T-helper 1 cell treated with Interleukin-12 subunit alpha and Interleukin-12 subunit beta and Interleukin-4 antibody, amounts not matched to agents 30 μg/mL and 1 μg/mL, for 36 hours (primary cell): ENCODE measurements at regions not wholly inside any gene's neighbourhood (a gene's known extent, or its start where the extent isn't known, plus 50 kb on each side); places are given as distances from the start of the nearest gene placed in this dataset.
"Not testable (repeated sequence)": the region's sequence is repeated elsewhere in the genome, so short reads cannot be mapped to it uniquely, and the experiment has no call there.

Experiments used
- H3K27ac Mint-ChIP-seq: one replicate; pipeline ENCODE4 v1.8.0; 2021; ENCODE audit warnings: mild to moderate bottlenecking, mixed read lengths
- H3K27me3 Mint-ChIP-seq: one replicate; pipeline ENCODE4 v1.8.0; 2021; ENCODE audit warnings: low read depth, mixed read lengths
- H3K36me3 Mint-ChIP-seq: one replicate; pipeline ENCODE4 v1.8.0; 2021; ENCODE audit warnings: low read depth, mixed read lengths
- H3K4me1 Mint-ChIP-seq: one replicate; pipeline ENCODE4 v1.8.0; 2021; ENCODE audit warnings: low read depth, mixed read lengths
- H3K4me3 Mint-ChIP-seq: one replicate; pipeline ENCODE4 v1.8.0; 2021; ENCODE audit warnings: mild to moderate bottlenecking, moderate library complexity, mixed read lengths
- H3K9me3 Mint-ChIP-seq: one replicate; pipeline ENCODE4 v1.8.0; 2021; ENCODE audit warnings: mixed read lengths

DNA sequence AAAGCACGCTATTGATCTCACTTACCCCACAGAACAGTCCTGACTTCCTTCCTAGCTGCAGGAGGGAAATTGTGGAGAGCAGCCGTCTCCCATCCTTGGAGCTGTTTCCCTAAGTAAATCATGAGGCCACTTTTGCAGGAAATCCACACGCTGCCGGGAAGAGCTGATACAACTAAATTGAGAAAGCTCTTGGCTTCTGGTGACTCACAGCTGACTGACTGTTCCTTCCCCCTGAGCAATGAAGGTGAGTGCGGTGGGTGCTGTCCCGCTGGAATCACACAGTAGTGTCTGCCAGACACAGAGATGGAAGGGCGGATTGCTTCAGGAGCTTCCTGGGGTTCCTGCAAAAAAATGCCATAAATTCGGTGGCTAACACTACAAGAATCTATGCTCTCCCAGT lies 268.9 kb downstream of the ASMT start:
- Mint-ChIP-seq H3K4me3 (no peak overlapping the region), H3K4me1 (no peaks in the 10 kb centered on the region), H3K36me3 (no peaks in the 10 kb centered on the region), H3K9me3 (peaks cover 10% of the 10 kb centered on the region), H3K27me3 (no peaks in the 10 kb centered on the region), H3K27ac (no peak overlapping the region)

DNA sequence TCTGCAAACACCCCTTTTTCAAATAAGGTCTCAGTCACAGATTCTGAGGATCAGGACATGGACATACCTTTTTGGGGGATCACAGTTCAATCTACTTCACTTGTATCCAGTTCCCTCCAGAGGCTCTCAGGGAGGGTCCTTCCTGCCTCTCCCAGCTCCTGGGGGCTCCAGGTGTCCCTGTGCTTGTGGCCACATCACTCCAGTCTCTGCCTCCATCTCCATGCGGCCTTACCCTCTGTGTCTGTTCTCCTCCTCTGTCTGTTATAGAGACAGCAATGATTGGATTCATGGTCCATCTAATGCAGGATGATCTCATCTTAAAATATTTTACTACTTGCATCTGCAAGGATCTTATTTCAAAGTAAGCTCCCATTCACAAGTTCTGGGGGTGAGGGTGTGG lies 269.6 kb downstream of the ASMT start:
- H3K4me1 Mint-ChIP-seq = no peaks in the 10 kb centered on the region
- no peak overlapping the region for H3K27ac Mint-ChIP-seq
- H3K9me3 Mint-ChIP-seq = peaks cover 10% of the 10 kb centered on the region
- no peaks in the 10 kb centered on the region for H3K36me3 Mint-ChIP-seq
- no peaks in the 10 kb centered on the region for H3K27me3 Mint-ChIP-seq
- no peak overlapping the region for H3K4me3 Mint-ChIP-seq

DNA sequence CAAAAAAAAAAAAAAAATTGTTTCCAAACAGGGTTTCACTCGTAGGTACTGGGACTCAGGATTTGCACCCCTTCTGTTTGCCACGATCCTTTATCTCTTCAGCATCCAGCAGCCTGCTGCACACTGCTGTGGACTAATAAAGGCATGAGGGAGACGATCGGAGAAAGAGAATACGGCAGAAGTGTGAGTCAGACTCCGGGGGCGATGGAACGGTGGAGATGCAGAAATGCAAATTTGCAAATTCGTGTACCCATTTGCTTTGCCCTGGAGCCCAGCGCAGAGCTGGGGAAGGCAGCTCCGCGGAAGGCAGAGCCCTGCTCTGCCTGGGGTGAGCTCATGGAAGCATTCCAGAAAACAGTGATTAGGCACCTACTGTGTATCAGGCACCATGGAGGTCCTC lies 270.3 kb downstream of the ASMT start:
- Mint-ChIP-seq H3K27me3 (no peaks in the 10 kb centered on the region), H3K9me3 (peaks cover 9% of the 10 kb centered on the region), H3K4me1 (no peaks in the 10 kb centered on the region), H3K27ac (no peak overlapping the region), H3K4me3 (no peak overlapping the region), H3K36me3 (no peaks in the 10 kb centered on the region)

DNA sequence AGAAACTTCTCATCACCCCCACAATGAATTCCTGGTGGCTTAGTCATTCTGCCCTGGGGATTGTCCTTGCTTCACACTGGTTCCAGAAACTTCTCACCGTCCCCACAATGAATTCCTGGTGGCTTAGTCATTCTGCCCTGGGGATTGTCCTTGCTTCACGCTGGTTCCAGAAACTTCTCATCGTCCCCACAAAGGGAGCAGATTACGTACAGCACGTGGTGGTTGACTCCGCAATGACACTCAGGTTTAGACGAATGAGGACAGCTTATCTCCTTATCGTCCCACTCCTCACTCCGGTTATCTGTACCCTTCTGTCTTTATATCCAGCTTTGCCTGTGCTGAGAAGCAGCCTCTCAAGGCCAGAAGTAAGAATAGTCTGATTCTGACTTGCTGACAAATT lies 273.4 kb downstream of the ASMT start:
- H3K9me3 Mint-ChIP-seq = peaks cover 11% of the 10 kb centered on the region
- H3K27me3 Mint-ChIP-seq, H3K27ac Mint-ChIP-seq, H3K36me3 Mint-ChIP-seq, H3K4me1 Mint-ChIP-seq, H3K4me3 Mint-ChIP-seq: not testable (repeated sequence)

DNA sequence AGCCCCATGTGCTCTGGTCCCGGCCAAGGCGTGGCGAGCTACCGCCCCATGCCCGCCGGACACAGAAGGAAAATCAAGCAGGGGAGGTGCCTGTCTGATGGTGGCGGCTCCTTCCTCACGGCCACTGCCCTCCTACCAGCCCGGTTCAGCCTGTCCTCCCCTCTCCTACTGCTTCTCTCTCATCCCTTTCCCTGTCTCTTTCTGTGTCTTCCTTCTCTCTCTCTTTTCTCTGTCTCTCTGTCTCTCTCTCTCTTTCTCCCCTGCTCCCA lies 279.1 kb downstream of the ASMT start:
- peaks cover 11% of the 10 kb centered on the region for H3K9me3 Mint-ChIP-seq
- no peaks in the 10 kb centered on the region for H3K36me3 Mint-ChIP-seq
- H3K27me3 Mint-ChIP-seq = no peaks in the 10 kb centered on the region
- no peak overlapping the region for H3K27ac Mint-ChIP-seq
- H3K4me3 Mint-ChIP-seq = no peak overlapping the region
- H3K4me1 Mint-ChIP-seq = no peaks in the 10 kb centered on the region

DNA sequence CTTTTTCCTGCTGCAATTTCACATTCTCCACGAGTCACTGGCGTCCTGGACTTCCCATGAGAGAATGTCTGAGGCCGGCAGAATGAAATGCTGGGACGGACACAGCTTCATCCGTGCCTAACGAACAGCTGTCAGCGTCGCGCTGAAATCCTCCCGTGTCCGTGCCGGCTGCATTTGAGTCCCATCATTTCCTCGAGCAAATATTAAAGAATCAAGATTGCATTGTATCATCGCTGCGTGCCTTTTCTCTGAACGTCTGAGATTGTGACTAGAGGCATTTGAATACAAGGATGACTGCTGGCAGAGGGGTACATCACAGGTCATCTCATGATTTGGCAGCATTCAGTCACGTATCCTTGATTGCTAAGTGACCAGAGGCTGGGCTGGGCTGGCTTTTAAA lies 279.9 kb downstream of the ASMT start:
- no peaks in the 10 kb centered on the region for H3K4me1 Mint-ChIP-seq
- H3K27ac Mint-ChIP-seq = no peak overlapping the region
- peaks cover 11% of the 10 kb centered on the region for H3K9me3 Mint-ChIP-seq
- H3K27me3 Mint-ChIP-seq = no peaks in the 10 kb centered on the region
- no peak overlapping the region for H3K4me3 Mint-ChIP-seq
- H3K36me3 Mint-ChIP-seq = no peaks in the 10 kb centered on the region

DNA sequence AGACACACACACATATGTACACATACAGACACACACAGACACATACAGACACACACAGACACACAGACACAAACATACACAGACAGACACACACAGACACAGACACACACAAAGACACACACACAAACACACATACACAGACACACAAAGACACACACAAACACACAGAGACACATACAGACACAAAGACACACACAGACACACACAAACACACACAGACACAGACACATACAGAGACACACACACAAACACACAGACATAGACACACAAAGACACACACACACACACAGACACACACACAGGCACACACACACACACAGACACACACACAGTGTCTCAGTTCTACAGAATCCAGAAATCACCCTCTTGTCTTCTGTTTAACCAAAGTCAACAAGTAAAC lies 280.7 kb downstream of the ASMT start:
- no peaks in the 10 kb centered on the region for H3K27me3 Mint-ChIP-seq
- H3K9me3 Mint-ChIP-seq = peaks cover 5% of the 10 kb centered on the region
- H3K36me3 Mint-ChIP-seq = no peaks in the 10 kb centered on the region
- H3K4me1 Mint-ChIP-seq = no peaks in the 10 kb centered on the region
- H3K27ac Mint-ChIP-seq = no peak overlapping the region
- H3K4me3 Mint-ChIP-seq = no peak overlapping the region

DNA sequence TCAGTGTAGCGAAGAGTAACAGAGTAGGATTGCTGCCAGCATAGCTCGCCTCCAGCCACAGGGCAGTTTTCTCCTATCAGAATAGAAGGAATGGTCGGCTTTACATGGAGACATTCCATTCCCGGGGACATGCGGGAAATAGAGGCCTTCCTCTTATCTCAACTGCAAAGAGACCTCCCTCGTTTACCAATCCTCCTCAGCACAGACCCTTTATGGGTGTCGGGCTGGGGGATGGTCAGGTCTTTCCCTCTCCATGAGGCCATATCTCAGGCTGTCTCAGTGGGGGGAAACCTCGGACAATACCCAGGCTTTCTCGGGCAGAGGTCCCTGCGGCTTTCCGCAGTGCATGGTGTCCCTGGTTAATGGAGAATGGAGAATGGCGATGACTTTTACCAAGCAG lies 285.0 kb downstream of the ASMT start:
- Mint-ChIP-seq H3K9me3 (no peaks in the 10 kb centered on the region), H3K27ac (no peak overlapping the region), H3K4me3 (no peak overlapping the region), H3K27me3 (no peaks in the 10 kb centered on the region), H3K4me1 (no peaks in the 10 kb centered on the region), H3K36me3 (no peaks in the 10 kb centered on the region)

DNA sequence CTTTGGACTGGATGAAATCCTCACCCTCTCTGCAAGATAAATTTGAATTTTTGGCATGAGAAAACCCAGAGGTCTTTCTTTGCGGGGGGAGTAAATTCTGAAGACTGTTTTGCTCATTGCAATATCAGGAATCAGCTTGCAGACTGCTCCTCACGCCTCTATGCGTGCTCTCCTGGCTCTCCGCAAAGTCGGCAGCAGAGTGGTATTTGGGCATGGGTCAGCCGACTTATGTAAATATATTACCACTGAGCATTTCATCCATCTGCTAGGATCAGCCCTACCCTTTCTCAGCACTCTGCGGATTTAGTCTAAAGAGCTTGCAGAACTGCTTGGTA lies 288.0 kb downstream of the ASMT start:
- Mint-ChIP-seq H3K27ac (no peak overlapping the region), H3K36me3 (no peaks in the 10 kb centered on the region), H3K4me1 (no peaks in the 10 kb centered on the region), H3K9me3 (peaks cover 5% of the 10 kb centered on the region), H3K27me3 (no peaks in the 10 kb centered on the region), H3K4me3 (no peak overlapping the region)

DNA sequence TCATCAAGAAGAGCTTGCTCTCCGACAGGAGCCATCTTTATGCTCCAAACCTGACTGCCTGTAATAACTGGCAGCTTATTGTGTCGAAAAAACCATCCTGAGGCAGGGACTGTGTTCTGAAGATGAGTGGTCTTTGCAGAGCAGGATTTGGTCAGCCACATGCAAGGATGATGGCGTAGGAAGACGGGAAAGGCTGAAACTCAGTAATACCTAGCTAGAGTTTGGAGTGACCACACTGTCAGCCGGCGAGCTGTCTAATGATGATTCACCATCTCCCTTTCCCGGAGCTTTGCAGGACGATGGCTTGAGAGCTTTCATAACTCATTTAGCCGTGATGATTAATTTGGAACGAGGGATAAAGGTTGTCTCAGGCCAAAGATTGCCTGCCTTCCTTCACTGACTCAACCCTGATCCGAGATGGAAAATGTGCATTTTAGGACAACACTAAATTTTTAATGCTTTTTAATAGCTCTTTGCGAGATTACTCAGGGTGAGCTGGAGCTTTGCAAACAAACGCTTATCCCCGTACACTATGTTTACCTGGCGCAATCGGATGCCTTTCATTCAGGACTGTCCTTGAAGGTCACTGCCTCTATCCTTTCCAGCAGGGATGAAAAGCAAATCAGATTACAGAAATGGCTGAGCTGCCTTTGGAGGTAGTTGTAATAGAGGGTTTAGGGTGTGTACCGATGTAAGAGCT lies 288.5 kb downstream of the ASMT start:
- no peaks in the 10 kb centered on the region for H3K27me3 Mint-ChIP-seq
- no peak overlapping the region for H3K4me3 Mint-ChIP-seq
- H3K9me3 Mint-ChIP-seq = peaks cover 5% of the 10 kb centered on the region
- H3K4me1 Mint-ChIP-seq = no peaks in the 10 kb centered on the region
- H3K27ac Mint-ChIP-seq = no peak overlapping the region
- H3K36me3 Mint-ChIP-seq = no peaks in the 10 kb centered on the region

DNA sequence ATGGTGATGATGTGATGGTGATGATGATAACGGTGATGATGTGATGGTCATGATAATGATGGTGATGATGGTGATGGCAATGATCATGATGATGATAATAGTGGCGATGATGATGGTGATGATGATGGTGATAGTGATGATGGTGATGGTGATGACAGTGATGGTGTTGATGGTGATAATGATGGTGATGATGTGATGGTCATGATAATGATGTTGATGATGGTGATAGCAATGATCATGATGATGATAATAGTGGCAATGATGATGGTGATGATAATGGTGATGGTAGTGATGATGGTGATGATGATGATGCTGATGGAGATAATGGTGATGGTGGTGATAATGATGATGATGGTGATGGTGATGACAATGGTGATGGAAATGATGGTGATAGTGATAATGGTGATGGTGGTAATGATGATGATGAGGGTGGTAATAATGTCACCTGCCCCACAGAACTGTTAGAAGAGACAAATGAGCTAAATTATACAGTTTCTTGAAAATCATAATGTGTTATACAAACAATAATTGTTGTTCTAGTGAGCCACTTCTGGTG lies 289.9 kb downstream of the ASMT start:
- Mint-ChIP-seq H3K4me3 (no peak overlapping the region), H3K27ac (no peak overlapping the region), H3K4me1 (no peaks in the 10 kb centered on the region), H3K27me3 (no peaks in the 10 kb centered on the region), H3K9me3 (peaks cover 5% of the 10 kb centered on the region), H3K36me3 (no peaks in the 10 kb centered on the region)

DNA sequence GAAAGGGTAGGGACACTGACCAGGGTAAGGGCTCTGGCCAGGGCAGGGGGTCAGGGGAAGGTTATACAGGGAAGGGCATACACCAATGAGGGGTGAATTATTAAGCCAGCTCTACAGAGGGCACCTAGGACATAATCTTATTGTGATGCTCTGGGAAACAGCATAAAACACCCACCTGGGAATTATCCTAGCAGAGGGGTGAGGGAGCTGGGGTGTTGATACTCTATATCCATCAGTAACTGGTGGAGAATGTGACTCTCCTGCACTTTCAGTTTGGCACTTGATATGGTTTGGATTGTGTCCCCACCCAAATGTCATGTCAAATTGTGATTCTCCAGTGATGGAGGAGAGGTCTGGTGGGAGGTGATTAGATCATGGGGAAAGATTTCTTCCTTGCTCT lies 291.2 kb downstream of the ASMT start:
- Mint-ChIP-seq H3K27ac (no peak overlapping the region), H3K27me3 (no peaks in the 10 kb centered on the region), H3K9me3 (peaks cover 5% of the 10 kb centered on the region), H3K4me3 (no peak overlapping the region), H3K36me3 (no peaks in the 10 kb centered on the region), H3K4me1 (no peaks in the 10 kb centered on the region)

DNA sequence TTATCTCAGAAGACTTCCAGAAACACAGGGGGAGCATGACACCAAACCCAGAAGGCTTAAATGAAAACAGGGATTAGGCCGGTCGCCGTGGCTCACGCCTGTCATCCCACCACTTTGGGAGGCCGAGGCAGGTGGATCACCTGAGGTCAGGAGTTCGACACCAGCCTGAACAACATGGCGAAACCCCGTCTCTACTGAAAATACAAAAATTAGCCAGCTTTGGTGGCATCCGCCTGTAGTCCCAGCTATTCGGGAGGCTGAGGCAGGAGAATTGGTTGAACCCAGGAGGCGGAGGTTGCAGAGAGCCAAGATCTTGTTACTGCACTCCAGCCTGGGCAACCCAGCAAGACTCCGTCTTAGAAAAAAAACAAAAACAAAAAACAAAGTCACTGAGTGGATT lies 294.1 kb downstream of the ASMT start:
- H3K4me1 Mint-ChIP-seq, H3K9me3 Mint-ChIP-seq, H3K36me3 Mint-ChIP-seq, H3K4me3 Mint-ChIP-seq, H3K27me3 Mint-ChIP-seq, H3K27ac Mint-ChIP-seq: not testable (repeated sequence)

DNA sequence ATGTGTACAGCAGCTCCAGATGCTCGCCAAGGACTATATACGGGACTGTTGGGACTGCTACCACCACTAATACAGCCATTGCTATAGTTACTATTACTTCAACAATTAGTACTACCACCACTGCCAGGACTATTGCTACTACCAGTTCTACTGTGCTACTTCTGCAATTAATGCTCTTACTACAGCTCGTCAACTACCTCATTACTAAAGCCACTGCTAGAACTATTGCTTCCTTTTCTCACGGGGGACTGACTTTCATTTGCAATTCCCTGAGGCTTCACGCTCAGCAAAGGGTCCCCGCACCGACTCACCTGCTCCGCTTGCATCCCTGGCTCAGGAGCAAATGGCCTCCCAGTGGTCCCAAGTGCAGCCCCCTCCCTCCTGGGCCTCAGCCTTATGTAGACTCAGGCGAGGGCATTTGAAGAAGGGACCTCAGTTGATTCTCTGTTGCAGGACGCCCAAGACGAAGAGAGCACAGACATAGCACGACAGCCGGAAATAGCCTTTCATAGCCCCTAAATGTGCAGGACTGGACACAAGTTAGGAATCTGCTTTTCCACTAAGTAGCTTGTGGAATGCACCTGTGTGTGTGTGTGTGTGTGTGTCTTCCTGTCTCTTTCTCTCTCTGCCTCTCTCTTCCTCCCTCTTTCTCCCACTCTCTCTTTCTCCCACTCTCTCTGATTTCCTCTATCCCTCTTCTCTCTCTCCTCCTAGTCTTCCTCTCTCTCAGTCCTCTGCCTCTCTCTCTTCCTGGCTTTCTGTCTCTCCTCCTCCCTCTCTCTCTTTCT lies 294.8 kb downstream of the ASMT start:
- Mint-ChIP-seq H3K27ac (no peak overlapping the region), H3K4me1 (no peaks in the 10 kb centered on the region), H3K4me3 (no peak overlapping the region), H3K9me3 (peaks cover 5% of the 10 kb centered on the region), H3K36me3 (no peaks in the 10 kb centered on the region), H3K27me3 (no peaks in the 10 kb centered on the region)

DNA sequence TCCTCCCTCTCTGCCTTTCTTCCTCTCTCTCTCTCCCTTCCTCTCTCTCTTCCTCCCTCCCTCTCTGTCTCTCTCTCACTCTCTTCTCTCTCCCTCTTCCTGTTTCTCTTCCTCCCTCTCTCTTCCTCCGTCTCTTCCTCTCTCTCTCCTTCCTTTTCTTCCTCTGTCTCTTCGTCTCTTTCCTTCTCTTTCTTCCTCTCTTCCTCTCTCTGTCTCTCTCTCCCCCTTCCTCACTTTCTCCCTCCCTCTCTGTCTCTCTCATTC lies 295.3 kb downstream of the ASMT start:
- no peak overlapping the region for H3K27ac Mint-ChIP-seq
- no peaks in the 10 kb centered on the region for H3K36me3 Mint-ChIP-seq
- no peak overlapping the region for H3K4me3 Mint-ChIP-seq
- H3K9me3 Mint-ChIP-seq = peaks cover 5% of the 10 kb centered on the region
- H3K27me3 Mint-ChIP-seq = no peaks in the 10 kb centered on the region
- no peaks in the 10 kb centered on the region for H3K4me1 Mint-ChIP-seq
